ENCODE measurements at regions not wholly inside any gene's neighbourhood (a gene's known extent, or its start where the extent isn't known, plus 50 kb on each side); places are given as distances from the start of the nearest gene placed in this dataset.

GRCh38 chr6:167454003-167454402 is 129.1 kb downstream of the TTLL2 start:
- TF ChIP-seq PBX3 (IDR thresholded peaks at IDR 0.05), result no peak
- no peak for TF ChIP-seq JUN (IDR thresholded peaks at IDR 0.05)
- no peak for TF ChIP-seq HOXA7 (CRISPR knock-in tag; IDR thresholded peaks at IDR 0.05)
- no peak for TF ChIP-seq SMC3 (IDR thresholded peaks at IDR 0.05)
- POLR2A ChIA-PET, result no interaction called here
- Histone ChIP-seq H3K4me2 (no peak overlapping the region), H3K27ac (no peak overlapping the region), H3K4me1 (no peaks in the 10 kb centered on the region), H3K4me3 (no peak overlapping the region), H3K9me3 (no peaks in the 10 kb centered on the region)
- CTCF ChIA-PET, result no interaction called here
- DNase-seq (ENCODE audit: low read depth in 1 of 2, low spot score in 1 of 2), result no peak
- FAIRE-seq, result no peak
- no peak for ATAC-seq

- Histone ChIP-seq H3K4me2 (no peak overlapping the region), H3K4me1 (no peaks in the 10 kb centered on the region), H3K27ac (no peak overlapping the region), H3K9me3 (no peaks in the 10 kb centered on the region), H3K4me3 (no peak overlapping the region)
- WGBS (ENCODE audit: missing lambda C conversion rate), result 2% methylated on average over 4 of the region's 4 CpGs
- no peak for TF ChIP-seq JUN (IDR thresholded peaks at IDR 0.05)
- TF ChIP-seq SREBF2 (IDR thresholded peaks at IDR 0.05), result no peak
- no peak for TF ChIP-seq MAFK (IDR thresholded peaks at IDR 0.05; ENCODE audit: partially characterized antibody)
- TF ChIP-seq FOXS1 (CRISPR knock-in tag; IDR thresholded peaks at IDR 0.05), result no peak
- no peak for TF ChIP-seq EHF (CRISPR knock-in tag; IDR thresholded peaks at IDR 0.05)
- TF ChIP-seq MAX (IDR thresholded peaks at IDR 0.05), result no peak
- no peak for TF ChIP-seq KDM5A (IDR thresholded peaks at IDR 0.05)
- TF ChIP-seq RNF2 (IDR thresholded peaks at IDR 0.05; ENCODE audit: borderline replicate concordance, low read depth), result no peak
- no peak for TF ChIP-seq CHD4 (IDR thresholded peaks at IDR 0.05; ENCODE audit: borderline replicate concordance)
- TF ChIP-seq HEYL (CRISPR knock-in tag; IDR thresholded peaks at IDR 0.05), result no peak
- no peak for TF ChIP-seq ESRRA (IDR thresholded peaks at IDR 0.05; ENCODE audit: borderline replicate concordance, low read length)
- TF ChIP-seq NPAS2 (CRISPR knock-in tag; IDR thresholded peaks at IDR 0.05; ENCODE audit: borderline replicate concordance), result no peak
- TF ChIP-seq HMGXB4 (CRISPR knock-in tag; IDR thresholded peaks at IDR 0.05; ENCODE audit: borderline replicate concordance), result no peak
- POLR2A ChIA-PET, result no interaction called here
- no peak for DNase-seq (ENCODE audit: low read depth in 1 of 2, low spot score in 1 of 2)
- CTCF ChIA-PET, result interaction anchor here (1.1 kb wide), 1 partner anchor 15 kb away, joined by 3 read pairs; no protein-coding TSS in a partner anchor
- no peak for FAIRE-seq
- ATAC-seq, result no peak
Measured at GRCh38 chr6:167455371-167455770, 130.5 kb downstream of the TTLL2 start.

- FAIRE-seq (no peak), DNase-seq (ENCODE audit: low read depth in 1 of 2, low spot score in 1 of 2) (no peak), ATAC-seq (no peak)
- no peak overlapping the region for H3K27ac ChIP-seq
- H3K9me3 ChIP-seq, result no peaks in the 10 kb centered on the region
- TF ChIP-seq HDAC2 (IDR thresholded peaks at IDR 0.05) (no peak), EHMT2 (IDR thresholded peaks at IDR 0.05; ENCODE audit: low read depth) (no peak), KDM1A (IDR thresholded peaks at IDR 0.05; ENCODE audit: low read depth) (no peak), FOSB (CRISPR knock-in tag; IDR thresholded peaks at IDR 0.05) (no peak), HOXB5 (CRISPR knock-in tag; IDR thresholded peaks at IDR 0.05) (no peak), HOXB13 (CRISPR knock-in tag; IDR thresholded peaks at IDR 0.05; ENCODE audit: low read depth) (no peak), RCOR1 (IDR thresholded peaks at IDR 0.05; ENCODE audit: low read depth, low read length) (no peak), CEBPB (IDR thresholded peaks at IDR 0.05) (no peak), TP53 (CRISPR knock-in tag; IDR thresholded peaks at IDR 0.05) (no peak), MAZ (IDR thresholded peaks at IDR 0.05; ENCODE audit: borderline replicate concordance, low read depth, low read length) (no peak), TFCP2L1 (CRISPR knock-in tag; IDR thresholded peaks at IDR 0.05) (no peak), JUN (IDR thresholded peaks at IDR 0.05) (no peak), MYC (IDR thresholded peaks at IDR 0.05; ENCODE audit: borderline replicate concordance, low read length) (no peak), MAFK (IDR thresholded peaks at IDR 0.05; ENCODE audit: partially characterized antibody) (no peak), NFE2L2 (conservative IDR thresholded peaks at IDR 0.05; ENCODE audit: low read length) (no peak), KDM5A (IDR thresholded peaks at IDR 0.05) (no peak)
- H3K4me1 ChIP-seq, result no peaks in the 10 kb centered on the region
- 59% methylated on average over 11 of the region's 12 CpGs for WGBS (ENCODE audit: missing lambda C conversion rate)
- POLR2A ChIA-PET, result no interaction called here
- H3K4me2 ChIP-seq, result no peak overlapping the region
- CTCF ChIA-PET, result no interaction called here
- H3K4me3 ChIP-seq, result no peak overlapping the region
Measured at GRCh38 chr6:167462514-167463312, 137.8 kb downstream of the TTLL2 start.

Measured in A549 (cell line).